ENCODE measurements at regions not wholly inside any gene's neighbourhood (a gene's known extent, or its start where the extent isn't known, plus 50 kb on each side); places are given as distances from the start of the nearest gene placed in this dataset.
"Not testable (repeated sequence)": the region's sequence is repeated elsewhere in the genome, so short reads cannot be mapped to it uniquely, and the experiment has no call there.

DNA sequence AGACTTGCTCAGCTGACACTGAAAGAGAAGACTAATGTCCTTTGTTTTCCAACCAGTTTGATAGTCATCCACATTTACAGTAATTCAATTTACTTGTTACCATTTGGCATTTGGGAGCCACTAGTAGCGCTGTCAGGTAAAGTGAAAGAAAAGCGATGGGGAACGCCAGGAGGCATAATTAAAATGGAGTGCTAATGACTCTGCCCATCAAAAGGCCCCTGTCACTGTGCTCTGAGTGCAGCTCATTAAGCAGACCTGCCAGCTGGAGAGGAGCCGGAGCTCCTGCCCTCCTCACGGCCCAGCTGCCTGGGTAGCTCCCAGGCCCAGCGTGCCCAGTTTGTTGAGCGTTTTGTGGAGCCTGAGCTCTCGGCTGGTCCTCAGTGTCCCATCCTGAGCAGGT, 463.6 kb upstream of the CCDC196 start:
- DNase-seq, result no peak

DNA sequence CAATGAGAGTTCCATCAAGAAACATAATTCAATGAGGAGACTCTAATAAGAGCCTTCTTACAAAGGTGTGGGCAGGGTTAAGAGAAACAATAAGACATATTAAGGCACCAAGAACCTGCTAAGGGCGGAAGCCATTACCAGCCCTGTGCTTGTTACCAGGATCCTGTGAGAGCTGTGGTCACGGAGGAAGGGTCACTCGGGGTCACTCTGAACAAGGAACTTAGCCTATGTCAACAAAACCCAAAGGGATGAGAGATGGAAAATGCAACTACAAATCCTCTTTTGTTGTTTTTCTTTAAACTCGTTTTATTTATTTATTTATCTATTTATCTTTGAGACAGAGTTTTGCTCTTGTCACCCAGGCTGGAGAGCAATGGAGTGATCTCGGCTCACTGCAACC, 460.4 kb upstream of the CCDC196 start:
- DNase-seq, result no peak

DNA sequence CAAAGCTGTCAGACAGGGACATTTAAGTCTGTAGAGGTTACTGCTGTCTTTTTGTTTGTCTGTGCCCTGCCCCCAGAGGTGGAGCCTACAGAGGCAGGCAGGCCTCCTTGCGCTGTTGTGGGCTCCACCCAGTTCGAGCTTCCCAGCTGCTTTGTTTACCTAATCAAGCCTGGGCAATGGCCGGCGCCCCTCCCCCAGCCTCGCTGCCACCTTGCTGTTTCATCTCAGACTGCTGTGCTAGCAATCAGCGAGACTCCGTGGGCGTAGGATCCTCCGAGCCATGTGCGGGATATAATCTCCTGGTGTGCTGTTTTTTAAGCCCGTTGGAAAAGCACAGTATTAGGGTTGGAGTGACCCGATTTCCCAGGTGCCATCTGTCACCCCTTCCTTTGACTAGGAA, 454.2 kb upstream of the CCDC196 start:
- DNase-seq, result not testable (repeated sequence)

DNA sequence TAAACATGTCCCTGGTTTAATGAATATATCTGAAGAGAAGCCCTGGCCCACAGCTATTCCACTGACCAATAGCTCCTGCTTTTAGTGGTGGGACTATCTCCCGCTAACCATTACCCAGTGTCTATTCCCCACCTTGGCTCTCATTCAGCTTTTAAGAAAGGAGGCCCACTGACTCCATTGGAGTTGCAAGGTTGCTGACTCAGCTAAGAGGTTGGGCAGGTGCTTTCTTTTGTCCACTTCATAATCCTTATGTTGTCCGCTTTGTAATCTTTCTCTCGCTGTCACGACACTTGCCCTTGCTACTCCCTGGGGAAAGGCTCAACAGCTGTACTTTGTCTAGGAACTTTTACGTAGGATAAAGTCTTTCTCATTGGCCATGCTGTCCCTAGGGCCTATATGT, 453.4 kb upstream of the CCDC196 start:
- no peak for DNase-seq

DNA sequence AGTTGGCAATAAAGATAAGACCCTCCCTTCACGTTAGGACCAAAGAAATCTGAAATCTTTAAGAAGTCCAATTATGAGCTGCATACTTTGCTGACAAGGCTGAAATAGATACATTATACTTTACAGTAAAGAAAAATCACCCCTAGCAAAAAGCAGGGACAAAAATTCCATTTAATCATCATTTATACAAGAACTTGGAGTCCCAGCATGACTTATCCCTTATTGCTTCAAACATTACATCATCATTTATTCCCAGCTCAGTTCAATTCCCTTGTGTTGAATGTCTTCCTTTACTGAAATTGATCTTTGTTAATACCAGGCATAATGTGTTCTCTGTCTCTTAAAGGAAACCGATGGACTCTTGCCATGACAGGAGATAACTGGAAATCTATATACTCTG, 449.6 kb upstream of the CCDC196 start:
- DNase-seq, result no peak

DNA sequence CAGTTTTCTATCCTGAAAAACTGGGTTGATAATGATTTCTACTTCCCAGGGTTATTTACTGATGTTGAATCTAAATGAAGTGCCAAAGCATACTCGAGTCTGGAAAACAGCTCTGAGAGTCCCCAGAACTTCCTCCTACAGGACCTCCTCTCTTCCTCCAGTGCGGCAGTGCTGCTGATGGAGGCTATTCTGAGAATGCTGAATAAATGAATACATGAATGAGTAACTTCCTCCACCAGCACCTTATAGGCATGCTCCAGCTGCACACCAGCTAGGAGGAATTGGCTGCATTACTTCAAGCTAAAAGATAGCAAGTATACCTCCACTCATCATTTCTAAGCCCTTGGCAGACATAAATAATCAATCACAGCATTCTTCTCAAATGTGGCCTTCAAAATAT, 448.8 kb upstream of the CCDC196 start:
- DNase-seq, result no peak

DNA sequence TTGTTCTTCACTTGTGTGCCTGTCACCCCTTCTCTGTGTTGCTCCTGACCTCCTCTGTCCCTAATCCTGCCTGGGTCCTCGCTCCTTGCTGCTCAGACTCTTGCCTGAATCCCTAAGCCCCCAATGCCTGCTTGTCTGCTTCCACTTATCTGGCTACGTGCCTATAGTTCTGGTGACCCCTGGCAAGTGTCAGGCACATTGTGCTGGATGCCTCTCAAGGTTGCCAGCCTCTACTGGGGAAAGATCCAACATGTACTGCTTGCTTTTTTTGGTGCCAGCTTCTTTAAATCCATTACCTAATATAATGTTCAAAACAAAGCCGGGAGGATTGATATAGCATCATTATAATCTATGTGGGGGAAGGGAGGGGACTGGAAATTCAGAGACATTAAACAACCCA, 448.0 kb upstream of the CCDC196 start:
- DNase-seq, result no peak

DNA sequence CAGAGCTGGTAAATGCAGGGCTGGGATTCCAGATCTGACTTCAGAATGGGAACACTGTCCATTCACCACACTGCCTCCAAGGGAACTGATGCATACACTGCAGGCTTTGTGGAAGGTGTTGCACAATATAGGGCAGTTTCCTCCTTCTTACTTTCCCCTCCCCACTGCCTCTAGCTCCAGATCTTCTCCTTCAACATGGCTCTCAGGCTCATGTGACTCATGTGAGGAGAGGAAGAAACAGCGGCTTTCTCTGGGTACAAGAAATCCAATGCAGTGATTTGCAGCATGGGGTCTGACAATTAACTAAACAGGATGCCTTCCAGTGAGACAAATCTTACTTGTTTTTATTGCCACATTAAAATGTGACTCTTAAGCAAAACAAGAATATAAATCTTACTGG, 447.6 kb upstream of the CCDC196 start:
- peak; percentile 53 for DNase-seq

DNA sequence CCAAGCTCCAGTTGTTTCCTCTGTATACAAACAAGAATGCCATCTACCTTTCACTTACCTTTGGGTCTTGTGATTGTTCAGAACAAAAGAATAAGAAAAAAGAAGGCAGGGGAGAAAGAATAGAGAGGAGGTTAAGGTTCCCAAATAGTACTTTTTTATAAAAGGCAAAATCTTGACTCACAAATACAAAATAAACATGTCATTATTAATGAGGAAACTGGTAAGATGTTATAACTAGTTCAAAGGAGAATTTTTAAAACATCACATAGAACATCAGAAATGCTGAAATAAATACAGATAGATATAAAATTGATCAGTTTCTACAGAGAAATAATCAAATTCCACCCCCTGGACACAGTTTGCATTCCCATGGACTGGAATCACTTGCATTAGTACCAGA, 446.7 kb upstream of the CCDC196 start:
- DNase-seq, result no peak

DNA sequence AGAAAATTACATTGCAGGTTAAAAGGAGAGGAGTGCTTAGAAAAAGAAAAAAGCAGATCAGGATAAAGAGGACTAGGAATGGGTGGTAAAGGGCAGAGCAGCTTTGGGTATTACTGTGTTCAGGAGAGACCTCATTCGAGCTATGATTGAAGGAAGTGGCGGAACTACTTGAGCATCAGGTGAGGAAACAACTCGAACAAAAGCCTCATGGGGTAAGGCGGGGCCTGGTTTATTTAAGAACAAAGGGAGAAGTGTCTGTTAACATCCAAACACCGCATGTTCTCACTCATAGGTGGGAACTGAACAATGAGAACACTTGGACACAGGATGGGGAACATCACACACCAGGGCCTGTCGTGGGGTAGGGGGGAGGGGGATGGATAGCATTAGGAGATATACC, 444.6 kb upstream of the CCDC196 start:
- no peak for DNase-seq

DNA sequence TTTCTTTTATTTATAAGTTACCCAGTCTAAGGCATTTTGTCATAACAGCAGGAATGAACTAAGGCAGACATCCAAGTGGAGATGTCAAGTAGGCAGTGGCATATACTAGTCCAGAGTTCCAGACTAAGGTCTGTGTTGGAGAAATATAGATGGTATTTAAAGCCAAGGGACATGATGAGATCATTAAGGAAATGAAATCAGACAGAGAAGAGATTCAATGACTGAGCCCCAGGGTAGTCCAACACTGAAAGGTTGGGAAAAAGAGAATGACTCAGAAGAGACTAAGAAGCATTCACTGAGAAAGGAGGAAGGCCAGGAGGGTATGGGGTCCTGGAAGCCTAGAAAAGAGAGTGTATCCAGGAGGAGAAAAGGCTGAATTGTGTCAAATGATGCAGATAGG, 442.2 kb upstream of the CCDC196 start:
- DNase-seq, result peak; percentile 85

DNA sequence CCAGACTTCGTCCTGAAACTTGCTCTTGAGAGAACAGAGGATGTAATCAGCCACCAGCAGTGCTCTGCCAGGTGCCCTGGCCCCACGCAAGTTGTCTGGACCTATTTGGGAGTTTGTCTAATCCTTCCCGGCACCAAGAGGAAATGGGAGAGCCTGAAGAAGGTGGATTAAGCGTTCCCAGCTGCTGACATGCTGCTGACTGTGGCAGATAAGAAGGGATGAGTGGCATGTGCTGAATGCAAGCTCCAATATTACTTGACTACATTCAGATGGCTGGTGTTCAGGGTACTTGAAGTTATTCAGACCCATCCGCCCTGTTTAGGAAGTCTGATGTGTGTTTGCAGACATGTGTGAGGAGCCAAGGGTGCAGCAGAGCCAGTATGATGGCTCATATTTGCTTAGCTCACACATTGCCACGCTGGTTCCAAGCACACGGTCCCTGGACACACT, 440.6 kb upstream of the CCDC196 start:
- DNase-seq, result peak; percentile 83

DNA sequence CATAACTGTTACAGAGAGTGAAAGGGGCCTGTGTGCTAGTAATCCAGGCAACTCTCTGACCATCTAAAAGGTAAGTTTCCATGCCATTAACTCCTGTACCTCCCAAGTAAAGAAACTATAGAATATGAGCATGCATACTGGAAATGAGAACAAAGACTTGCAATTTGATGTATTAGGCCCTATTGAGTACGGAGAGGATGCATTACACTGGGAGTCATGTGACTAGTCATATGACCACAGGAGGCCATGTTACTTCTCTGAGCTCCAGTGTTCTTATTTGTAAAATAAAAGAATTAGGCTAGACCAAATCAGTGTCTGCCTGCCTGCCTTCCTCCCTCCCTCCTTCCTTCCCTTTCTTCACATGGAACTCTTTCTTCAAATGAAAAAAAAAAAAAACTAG, 440.1 kb upstream of the CCDC196 start:
- DNase-seq, result peak; percentile 46

DNA sequence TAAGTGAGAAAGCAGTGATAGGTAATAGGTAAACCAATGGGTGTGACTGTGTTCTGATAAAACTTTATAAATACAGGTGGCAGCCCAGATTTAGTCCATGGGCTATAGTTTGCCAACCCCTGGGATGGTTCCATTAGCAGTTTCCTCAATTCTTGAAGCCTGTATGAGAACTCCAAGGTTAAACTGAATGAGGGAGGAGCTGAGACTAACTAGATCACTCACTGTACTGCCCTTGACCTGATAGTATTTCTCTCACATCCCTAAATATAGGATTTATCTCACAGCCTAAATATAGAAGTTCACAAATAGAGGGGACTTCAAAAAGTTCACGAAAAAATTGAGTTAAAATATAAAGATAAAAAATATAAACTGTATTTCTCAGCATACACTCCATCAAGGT, 439.6 kb upstream of the CCDC196 start:
- no peak for DNase-seq

DNA sequence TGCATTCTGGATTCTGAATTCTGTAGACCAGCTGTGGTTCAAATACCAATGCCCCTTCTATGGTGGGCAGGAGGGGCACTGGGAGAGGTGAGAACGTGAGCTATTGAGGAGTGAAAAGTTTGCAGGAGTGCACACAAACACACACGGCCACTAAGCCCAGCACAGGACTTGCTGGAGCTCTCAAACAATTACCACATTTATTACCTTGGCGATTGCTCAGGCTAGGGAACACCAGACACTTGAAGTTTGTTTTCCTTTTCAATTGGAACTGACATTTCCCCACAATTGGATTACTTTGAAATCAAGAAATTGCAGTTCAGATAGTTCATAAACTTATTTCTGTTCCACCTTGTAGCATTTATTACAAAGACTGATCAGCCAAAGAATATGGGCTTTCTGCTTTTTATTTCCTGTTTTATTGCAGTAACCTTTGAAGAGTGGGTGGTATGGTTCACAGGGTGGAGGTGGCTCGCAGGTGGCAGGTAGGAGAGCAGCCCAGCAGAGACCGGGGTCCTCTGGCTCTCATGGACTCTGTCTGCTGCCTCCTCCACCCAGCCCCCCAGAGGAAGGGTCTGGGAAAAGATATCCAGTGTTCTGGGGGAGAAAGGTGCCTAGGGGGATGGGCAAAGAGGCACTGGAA, 429.8 kb upstream of the CCDC196 start:
- DNase-seq, result no peak

DNA sequence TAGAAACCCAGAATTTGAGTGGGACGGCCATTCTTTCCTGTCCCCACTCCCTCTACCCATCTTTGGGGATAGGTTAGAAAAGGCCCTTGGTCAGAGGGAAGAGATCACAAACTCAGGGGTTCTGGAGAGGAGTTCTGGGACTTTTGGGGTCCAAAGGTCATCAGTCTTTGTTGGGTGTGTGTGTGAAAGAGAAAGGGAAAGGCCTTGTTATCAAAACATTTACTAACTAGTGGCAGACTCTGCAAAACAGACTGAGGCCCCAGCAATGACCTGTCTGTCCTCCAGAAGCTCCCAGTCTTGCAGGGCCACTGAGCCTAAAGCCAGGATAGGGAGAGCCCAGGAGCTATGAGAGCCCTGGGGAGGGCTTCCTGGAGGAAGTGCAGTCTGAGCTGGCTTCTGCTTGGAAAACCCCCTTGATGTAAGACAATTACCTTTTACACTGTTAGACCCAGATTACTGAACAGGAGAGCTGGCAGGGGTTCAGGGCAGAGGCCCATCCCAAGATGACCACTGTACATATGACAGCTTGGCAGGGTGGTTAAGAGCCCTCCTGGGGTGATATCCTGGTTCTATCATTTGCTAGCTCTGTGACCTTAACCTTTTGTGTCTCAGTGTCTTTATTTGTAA, 429.1 kb upstream of the CCDC196 start:
- no peak for DNase-seq

DNA sequence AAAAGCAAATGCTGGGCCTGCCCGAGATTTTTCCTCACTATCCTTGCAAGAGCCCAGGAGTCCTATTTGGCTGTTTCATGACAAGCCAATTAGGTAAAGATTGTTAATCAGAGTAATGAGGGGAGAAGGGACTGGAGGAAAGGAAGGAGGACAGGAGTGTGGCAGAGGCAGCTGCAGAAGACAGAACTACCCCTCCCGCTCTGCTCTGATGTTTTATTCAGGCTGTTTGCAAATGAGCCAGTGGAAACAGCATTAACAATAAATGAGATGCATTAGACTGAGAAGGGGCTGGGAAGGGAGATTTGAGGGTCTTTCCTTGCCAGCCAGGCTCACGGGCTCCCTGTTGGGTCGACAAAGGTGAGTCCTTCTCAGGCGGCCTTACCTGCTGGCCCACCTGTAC, 421.0 kb upstream of the CCDC196 start:
- no peak for DNase-seq

DNA sequence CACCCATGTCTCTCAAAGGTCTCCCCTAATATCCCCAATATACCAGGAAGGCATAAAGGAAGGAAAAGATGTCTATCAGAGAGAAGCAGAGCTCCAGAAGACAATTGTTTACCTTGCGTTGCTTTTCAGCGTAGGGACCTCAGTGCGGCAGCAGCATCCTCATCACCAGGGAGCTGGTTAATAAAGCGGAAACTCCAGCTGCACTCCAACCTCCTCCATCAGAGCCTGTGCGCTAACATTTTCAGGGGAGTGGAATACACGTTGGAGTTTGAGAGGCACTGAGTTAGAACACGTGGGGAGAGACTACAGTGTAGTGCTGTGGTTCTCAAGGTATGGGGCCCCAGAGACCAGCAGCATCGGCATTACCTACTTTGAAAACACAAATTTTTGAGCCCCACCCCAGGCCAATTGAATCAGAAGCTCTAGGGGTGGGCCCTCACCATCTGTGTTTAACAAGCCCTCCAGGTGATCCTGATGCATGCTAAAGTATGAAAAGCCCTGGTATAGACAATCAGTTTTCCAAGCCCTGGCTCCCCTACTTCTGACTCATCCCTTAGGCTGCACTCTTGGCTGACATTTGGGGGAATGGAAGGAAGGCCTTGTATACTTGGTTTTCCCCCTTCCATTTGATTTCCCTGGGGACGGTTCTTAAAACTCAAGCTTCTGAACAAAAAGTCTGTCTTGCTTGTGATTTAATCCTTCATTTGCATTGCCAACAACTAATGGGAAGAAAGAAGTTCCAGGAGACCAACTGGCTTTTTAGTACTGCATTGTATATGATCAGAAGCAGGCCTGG, 419.0 kb upstream of the CCDC196 start:
- peak; percentile 46 for DNase-seq

DNA sequence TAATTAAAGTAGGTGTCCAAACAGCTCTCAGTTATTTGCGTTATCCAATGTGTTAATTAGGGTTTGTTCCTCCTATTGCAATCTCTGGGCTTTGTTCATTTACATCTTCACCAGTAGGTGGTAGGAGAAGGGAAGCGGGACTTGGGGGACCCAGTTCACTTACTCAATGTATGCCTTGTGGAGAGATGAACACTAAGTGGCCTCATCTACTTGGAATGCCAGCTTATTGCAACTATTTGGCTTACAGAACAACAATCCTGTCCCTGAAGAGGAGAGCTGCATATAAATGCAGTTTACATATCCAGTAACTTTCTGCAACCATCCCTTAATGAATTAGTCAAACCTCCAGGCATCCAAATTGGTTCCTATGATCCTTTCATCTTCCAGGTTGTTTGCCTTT, 417.1 kb upstream of the CCDC196 start:
- DNase-seq, result peak; percentile 34

DNA sequence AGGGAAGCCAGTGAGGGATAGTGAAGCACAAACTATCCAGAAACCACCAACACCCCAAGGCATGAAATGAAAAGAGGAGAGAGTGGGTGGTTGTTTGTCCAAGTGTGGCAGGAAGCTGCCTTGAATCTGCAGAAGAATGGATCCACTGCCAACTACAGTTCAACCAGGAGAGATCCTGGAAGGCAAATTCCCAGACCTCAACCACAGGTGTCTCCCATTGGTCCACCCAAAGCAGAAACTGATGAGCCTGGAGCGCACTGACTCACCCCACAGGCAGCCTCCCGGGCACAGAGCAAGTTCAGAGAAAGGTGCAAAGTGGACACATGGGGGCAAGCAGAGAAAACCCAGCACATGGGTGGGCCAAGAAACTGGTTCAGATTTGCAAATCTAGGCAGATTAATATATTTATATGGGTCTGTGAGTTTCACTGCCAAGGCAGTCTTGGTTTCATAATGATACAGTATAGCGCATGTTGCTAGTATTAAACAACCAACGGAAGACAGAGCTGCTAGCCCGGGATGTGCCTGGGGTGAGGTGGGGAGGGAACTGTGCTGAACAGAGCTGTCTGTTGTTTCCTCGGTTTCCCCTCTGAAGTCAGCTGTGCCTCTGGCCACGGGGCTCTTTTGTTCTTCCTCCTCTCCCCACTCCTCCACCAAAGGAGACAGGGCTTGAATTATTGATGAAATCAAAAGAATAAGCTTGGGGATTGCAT, 416.2 kb upstream of the CCDC196 start:
- peak; percentile 10 for DNase-seq

DNA sequence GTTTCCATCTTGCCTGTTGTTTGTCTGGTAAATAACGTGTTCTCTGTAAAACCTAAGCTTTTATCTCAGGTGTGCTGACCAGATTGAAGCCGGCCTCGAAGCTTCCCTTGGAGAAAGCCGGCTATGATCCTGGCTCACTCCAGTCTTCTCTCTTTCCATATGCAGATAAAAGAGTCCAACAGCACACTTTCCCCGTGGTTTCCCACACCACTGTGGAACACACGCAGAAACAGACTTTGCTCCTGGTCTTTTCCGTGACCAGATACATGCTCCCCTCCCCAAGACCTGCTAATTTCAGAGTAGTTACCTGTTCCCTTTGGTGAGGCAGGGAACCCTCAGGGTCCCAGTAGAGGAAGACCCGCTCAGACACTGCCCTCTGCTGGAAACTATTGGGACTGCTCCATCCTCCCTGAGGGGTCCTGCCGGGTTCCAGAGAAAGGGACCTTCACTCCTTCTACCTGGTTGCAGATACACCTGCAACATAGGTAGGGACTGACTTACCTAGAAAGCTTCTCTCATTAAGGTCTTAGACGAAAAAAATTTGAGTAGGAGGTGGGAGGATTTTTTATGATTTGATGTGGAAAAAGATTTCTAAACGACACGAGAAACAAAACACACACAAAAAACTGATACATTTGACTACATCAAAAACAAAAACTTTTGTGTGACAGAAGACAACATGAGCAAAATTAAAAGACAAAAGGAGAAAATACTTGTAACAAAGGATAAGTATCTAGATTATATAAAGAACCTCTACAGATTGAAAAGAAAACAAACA, 415.4 kb upstream of the CCDC196 start:
- peak; percentile 24 for DNase-seq

Data from fibroblast of skin of back (primary cell).